ENCODE measurements at regions not wholly inside any gene's neighbourhood (a gene's known extent, or its start where the extent isn't known, plus 50 kb on each side); places are given as distances from the start of the nearest gene placed in this dataset.

- TF ChIP-seq EZH2 (conservative IDR thresholded peaks at IDR 0.05; ENCODE audit: low read depth, low read length) (no peak), ZBTB33 (CRISPR knock-in tag; IDR thresholded peaks at IDR 0.05) (no peak), HDAC6 (IDR thresholded peaks at IDR 0.05; ENCODE audit: low read depth, low read length) (no peak), REST (IDR thresholded peaks at IDR 0.05; ENCODE audit: borderline replicate concordance in 1 of 2, low read depth in 1 of 2, low read length in 2 of 2) (no peak), ZNF350 (CRISPR knock-in tag; IDR thresholded peaks at IDR 0.05; ENCODE audit: borderline replicate concordance, low read depth) (no peak), BHLHE40 (IDR thresholded peaks at IDR 0.05; ENCODE audit: low read length) (no peak), GTF2F1 (IDR thresholded peaks at IDR 0.05; ENCODE audit: low read length) (no peak), YEATS2 (CRISPR knock-in tag; IDR thresholded peaks at IDR 0.05; ENCODE audit: borderline replicate concordance) (no peak), KLF16 (CRISPR knock-in tag; IDR thresholded peaks at IDR 0.05) (no peak), CTCF (CRISPR knock-in tag; IDR thresholded peaks at IDR 0.05) (no peak), PCBP1 (IDR thresholded peaks at IDR 0.05; ENCODE audit: borderline replicate concordance, low read depth, low read length) (no peak), RBM22 (optimal IDR thresholded peaks at IDR 0.05; ENCODE audit: low read length) (no peak), TFAP4 (IDR thresholded peaks at IDR 0.05; ENCODE audit: borderline replicate concordance, low read depth) (no peak), ZNF292 (CRISPR knock-in tag; IDR thresholded peaks at IDR 0.05; ENCODE audit: borderline replicate concordance, low read depth) (no peak)
Observed at GRCh38 chr2:65727816-65728215, 295.4 kb upstream of the SPRED2 start.
